OCI-LY7 (cell line): ENCODE measurements at regions not wholly inside any gene's neighbourhood (a gene's known extent, or its start where the extent isn't known, plus 50 kb on each side); places are given as distances from the start of the nearest gene placed in this dataset.

ENCODE experiments used
- BruUV-seq: library from RNA; stranded (reverse); fragments of 400-500 nt; replicated peaks from 2 replicates; lab custom pipeline; 2021; lab: Mats Ljungman, UMichigan
- CTCF ChIA-PET: fragments of 300-600 bp; sonication (Branson Sonifier 250); formaldehyde crosslinking; loops from one replicate; lab custom pipeline; 2022; ENCODE audit warnings: antibody characterized with exemption; ENCODE audit not compliant: unreplicated experiment; lab: Charles Lee
- POLR2A ChIA-PET: fragments of 300-600 bp; sonication (Branson Sonifier 250); formaldehyde crosslinking; loops from one replicate; lab custom pipeline; 2022; ENCODE audit warnings: antibody characterized with exemption; lab: Charles Lee
- DNase-seq: peaks from one replicate; pipeline ENCODE4 v3.0.0-alpha.2; 2015; ENCODE audit warnings: low spot score
- H2AFZ ChIP-seq: fragments of 200-600 bp; sonication (generic), shearing (Covaris generic); 2 replicates; pipeline ENCODE4 v1.6.1; 2014; ENCODE audit warnings: mild to moderate bottlenecking, antibody characterized with exemption, low read length, moderate library complexity
- H3K27ac ChIP-seq: fragments of 200-600 bp; sonication (generic); 2 replicates; pipeline ENCODE4 v1.5.1; 2014; ENCODE audit warnings: mixed run types, low read depth, mild to moderate bottlenecking, moderate library complexity, low read length, inconsistent platforms; ENCODE audit not compliant: poor library complexity, severe bottlenecking
- H3K36me3 ChIP-seq: fragments of 200-600 bp; sonication (generic); 2 replicates; pipeline ENCODE4 v1.6.1; 2014; ENCODE audit warnings: mild to moderate bottlenecking, antibody characterized with exemption, low read length, moderate library complexity, mixed read lengths; ENCODE audit not compliant: insufficient read depth
- H3K4me1 ChIP-seq: fragments of 200-600 bp; sonication (generic); 2 replicates; pipeline ENCODE4 v1.5.1; 2014; ENCODE audit warnings: mild to moderate bottlenecking, low read length; ENCODE audit not compliant: insufficient read depth, poor library complexity, severe bottlenecking
- H3K4me2 ChIP-seq: fragments of 200-600 bp; sonication (generic); 2 replicates; pipeline ENCODE4 v1.6.1; 2014; ENCODE audit warnings: mild to moderate bottlenecking, low read length
- H3K4me3 ChIP-seq: fragments of 200-600 bp; sonication (generic); 2 replicates; pipeline ENCODE4 v1.5.1; 2014; ENCODE audit warnings: mild to moderate bottlenecking, low read depth, low read length; ENCODE audit not compliant: poor library complexity, severe bottlenecking
- H3K79me2 ChIP-seq: fragments of 200-600 bp; sonication (generic); 2 replicates; pipeline ENCODE4 v1.6.1; 2016; ENCODE audit warnings: low read depth, mild to moderate bottlenecking, low read length, moderate library complexity, mixed read lengths; ENCODE audit not compliant: insufficient read depth
- H3K9me2 ChIP-seq: fragments of 200-600 bp; sonication (generic); 2 replicates; pipeline ENCODE4 v1.6.1; 2016; ENCODE audit warnings: mild to moderate bottlenecking, low read length, mixed read lengths; ENCODE audit not compliant: insufficient read depth
- H3K9me3 ChIP-seq: fragments of 200-600 bp; sonication (generic); 2 replicates; pipeline ENCODE4 v1.6.1; 2014; ENCODE audit warnings: mild to moderate bottlenecking, mixed run types, low read length, mixed read lengths
- H4K20me1 ChIP-seq: fragments of 200-600 bp; sonication (generic); 2 replicates; pipeline ENCODE4 v1.6.1; 2014; ENCODE audit warnings: mild to moderate bottlenecking, antibody characterized with exemption, low read length, moderate library complexity, mixed read lengths; ENCODE audit not compliant: insufficient read depth
- EZH2phosphoT487 ChIP-seq: fragments of 200-600 bp; sonication (generic); IDR thresholded peaks from 2 replicates; pipeline ENCODE4 v1.6.1; 2018; ENCODE audit warnings: low read depth, borderline replicate concordance, mild to moderate bottlenecking, mixed run types, antibody characterized with exemption, low read length, moderate library complexity, mixed read lengths
- intact Hi-C: fragments of 100-400 bp; cut with micrococcal nuclease; formaldehyde crosslinking; loops from one replicate; pipeline ENCODE4 v1.10.0; 2022; ENCODE audit not compliant: unreplicated experiment
- TF ChIP-seq, protein P1 (sequence below): fragments of 200-600 bp; sonication (generic); conservative IDR thresholded peaks from 2 replicates; pipeline ENCODE4 v1.5.1; 2014; ENCODE audit warnings: mild to moderate bottlenecking, antibody characterized with exemption, low read length, moderate library complexity, mixed read lengths

DNA sequence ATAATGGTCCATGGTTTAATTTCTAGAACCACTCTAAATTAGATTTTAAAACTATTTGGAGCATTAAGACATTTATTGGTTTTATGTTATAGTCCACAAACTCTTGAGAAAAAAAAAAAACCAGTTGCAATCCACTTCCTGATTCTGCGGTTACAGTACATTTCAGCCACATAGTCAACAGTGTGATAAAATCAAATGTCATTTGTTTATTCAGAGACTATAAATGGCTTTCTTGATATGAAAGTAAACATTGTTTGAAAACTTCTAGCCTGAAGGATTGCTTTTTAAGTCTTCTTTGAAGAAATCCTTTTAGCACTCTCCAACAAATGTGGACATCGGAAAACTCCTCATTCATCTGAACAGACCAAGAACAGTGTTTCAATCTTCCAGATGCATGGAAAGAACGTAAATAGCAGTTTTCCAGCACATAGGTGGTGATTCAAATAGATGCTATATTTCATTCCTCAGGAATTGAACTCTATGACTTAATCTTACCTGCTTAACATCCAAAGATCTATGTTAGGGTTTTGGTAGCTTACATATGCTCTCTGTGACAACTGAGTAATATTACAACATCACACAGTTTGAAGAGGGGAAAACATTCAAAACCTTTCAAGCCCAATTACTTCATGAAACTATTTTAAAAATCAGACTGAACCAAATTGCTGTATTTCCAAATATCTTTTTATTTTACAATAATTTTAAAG, 87.8 kb upstream of the UBE2E2 start:
- ChIA-PET POLR2A (interaction anchor here (0.6 to 0.8 kb wide), 2 partner anchors 9 to 192 kb away, joined by 3 to 5 read pairs; no protein-coding TSS in a partner anchor), CTCF (no interaction called here)
- Histone ChIP-seq H3K4me1 (no peaks in the 10 kb centered on the region), H3K27ac (no peak overlapping the region), H3K4me3 (no peak overlapping the region), H4K20me1 (no peaks in the 10 kb centered on the region), H3K9me3 (no peaks in the 10 kb centered on the region), H3K36me3 (no peaks in the 10 kb centered on the region), H2AFZ (no peak overlapping the region), H3K79me2 (no peaks in the 10 kb centered on the region), H3K4me2 (no peak overlapping the region), H3K9me2 (no peaks in the 10 kb centered on the region)
- no peak for DNase-seq
- BruUV-seq: no TSS peak
- TF ChIP-seq, protein P1, sequence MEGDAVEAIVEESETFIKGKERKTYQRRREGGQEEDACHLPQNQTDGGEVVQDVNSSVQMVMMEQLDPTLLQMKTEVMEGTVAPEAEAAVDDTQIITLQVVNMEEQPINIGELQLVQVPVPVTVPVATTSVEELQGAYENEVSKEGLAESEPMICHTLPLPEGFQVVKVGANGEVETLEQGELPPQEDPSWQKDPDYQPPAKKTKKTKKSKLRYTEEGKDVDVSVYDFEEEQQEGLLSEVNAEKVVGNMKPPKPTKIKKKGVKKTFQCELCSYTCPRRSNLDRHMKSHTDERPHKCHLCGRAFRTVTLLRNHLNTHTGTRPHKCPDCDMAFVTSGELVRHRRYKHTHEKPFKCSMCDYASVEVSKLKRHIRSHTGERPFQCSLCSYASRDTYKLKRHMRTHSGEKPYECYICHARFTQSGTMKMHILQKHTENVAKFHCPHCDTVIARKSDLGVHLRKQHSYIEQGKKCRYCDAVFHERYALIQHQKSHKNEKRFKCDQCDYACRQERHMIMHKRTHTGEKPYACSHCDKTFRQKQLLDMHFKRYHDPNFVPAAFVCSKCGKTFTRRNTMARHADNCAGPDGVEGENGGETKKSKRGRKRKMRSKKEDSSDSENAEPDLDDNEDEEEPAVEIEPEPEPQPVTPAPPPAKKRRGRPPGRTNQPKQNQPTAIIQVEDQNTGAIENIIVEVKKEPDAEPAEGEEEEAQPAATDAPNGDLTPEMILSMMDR: no peak
- no peak for TF ChIP-seq EZH2phosphoT487
- intact Hi-C loops: no loop called here

DNA sequence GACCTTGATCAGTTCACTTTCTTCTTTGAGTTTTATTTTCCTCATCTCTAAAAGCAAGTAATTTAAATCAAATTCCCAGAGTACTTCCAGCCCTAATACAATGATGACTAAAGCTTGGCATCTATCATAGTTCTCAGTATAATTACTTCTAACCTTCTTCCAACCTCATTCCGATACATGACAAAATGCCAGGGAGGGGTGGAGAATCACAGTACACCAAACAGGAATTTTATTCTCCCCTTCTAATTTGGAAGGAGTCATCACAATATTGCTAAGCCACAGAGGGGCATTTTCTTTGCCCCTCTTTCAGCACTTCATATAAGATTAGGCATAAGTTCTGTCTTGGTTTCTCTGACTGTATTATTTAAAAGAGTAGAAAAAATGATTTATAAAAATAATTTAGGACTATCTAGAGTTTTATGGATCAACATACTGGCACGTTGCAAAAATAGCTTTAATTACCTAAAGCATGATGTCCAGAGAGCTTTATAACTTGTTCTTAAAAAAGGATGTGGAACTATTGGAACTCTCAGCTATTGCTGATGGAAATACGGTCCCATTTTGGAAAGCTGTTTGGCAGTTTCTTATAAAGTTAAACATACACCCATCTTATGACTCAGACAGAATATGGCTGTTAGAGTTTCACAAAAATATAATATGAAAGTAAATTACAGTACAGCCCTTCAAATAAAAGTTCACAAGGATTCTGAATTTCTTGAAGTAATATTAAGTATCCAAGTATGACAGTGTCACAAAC, 86.9 kb upstream of the UBE2E2 start:
- TF ChIP-seq, protein P1: no peak
- no peak for TF ChIP-seq EZH2phosphoT487
- Histone ChIP-seq H3K4me1 (no peaks in the 10 kb centered on the region), H4K20me1 (no peaks in the 10 kb centered on the region), H3K4me2 (no peak overlapping the region), H2AFZ (no peak overlapping the region), H3K79me2 (no peaks in the 10 kb centered on the region), H3K4me3 (no peak overlapping the region), H3K27ac (no peak overlapping the region), H3K9me2 (no peaks in the 10 kb centered on the region), H3K36me3 (no peaks in the 10 kb centered on the region), H3K9me3 (no peaks in the 10 kb centered on the region)
- intact Hi-C loops: no loop called here
- CTCF ChIA-PET: no interaction called here
- POLR2A ChIA-PET: interaction anchor here (0.6 kb wide), 1 partner anchor 191 kb away, joined by 5 read pairs; no protein-coding TSS in a partner anchor
- no peak for DNase-seq
- BruUV-seq: no TSS peak
